Coronary artery (tissue), 2 donors: ENCODE measurements at regions not wholly inside any gene's neighbourhood (a gene's known extent, or its start where the extent isn't known, plus 50 kb on each side); places are given as distances from the start of the nearest gene placed in this dataset.
A peak's percentile ranks its signal among the peaks of the same experiment; 100 is the strongest.

Experiments
- DNase-seq: peaks from one replicate; pipeline ENCODE4 v3.0.0-alpha.2; 2017; ENCODE audit warnings: low spot score
- H3K27ac ChIP-seq, 2 donors: fragments of 200-600 bp; sonication (generic); one replicate each; pipeline ENCODE4 v1.5.1; 2016 to 2019
- H3K4me3 ChIP-seq: fragments of 200-600 bp; sonication (generic); 2 replicates; pipeline ENCODE4 v1.5.1; 2016; ENCODE audit warnings: mild to moderate bottlenecking, moderate library complexity
- CTCF ChIP-seq: fragments of 200-600 bp; sonication (generic); IDR thresholded peaks from one replicate; pipeline ENCODE4 v1.5.1; 2019; ENCODE audit warnings: antibody characterized with exemption

GRCh38 chr13:106723036-106723435, 155.1 kb upstream of the ARGLU1 start:
- H3K4me3 ChIP-seq: no peak overlapping the region
- H3K27ac ChIP-seq: no peak overlapping the region
- no peak for DNase-seq
- no peak for TF ChIP-seq CTCF

- Histone ChIP-seq H3K4me3 (no peak overlapping the region), H3K27ac (no peak overlapping the region)
- no peak for TF ChIP-seq CTCF
- DNase-seq: no peak
Observed at GRCh38 chr13:106722620-106723019, 154.7 kb upstream of the ARGLU1 start.

- DNase-seq: no peak
- H3K4me3 ChIP-seq: no peak overlapping the region
- H3K27ac ChIP-seq: no peak overlapping the region
- no peak for TF ChIP-seq CTCF
Observed at GRCh38 chr13:106721599-106721998, 153.7 kb upstream of the ARGLU1 start.

- Histone ChIP-seq H3K4me3 (no peak overlapping the region), H3K27ac (no peak overlapping the region)
- no peak for DNase-seq
- no peak for TF ChIP-seq CTCF
Observed at GRCh38 chr13:106714271-106714982, 146.5 kb upstream of the ARGLU1 start.

- Histone ChIP-seq H3K4me3 (no peak overlapping the region), H3K27ac (no peak overlapping the region)
- DNase-seq: no peak
- no peak for TF ChIP-seq CTCF
Observed at GRCh38 chr13:106712381-106712780, 144.4 kb upstream of the ARGLU1 start.

GRCh38 chr13:106710266-106710665, 142.3 kb upstream of the ARGLU1 start:
- Histone ChIP-seq H3K4me3 (peak overlapping the region; percentile 54), H3K27ac (peak overlapping the region in 1 of 2 donors; percentile 36)
- TF ChIP-seq CTCF: no peak
- DNase-seq: no peak

GRCh38 chr13:106709522-106709921, 141.6 kb upstream of the ARGLU1 start:
- no peak for DNase-seq
- Histone ChIP-seq H3K27ac (peak overlapping the region in 1 of 2 donors; percentile 36), H3K4me3 (peak overlapping the region; percentile 54)
- no peak for TF ChIP-seq CTCF
